H1 (cell line): ENCODE measurements at regions not wholly inside any gene's neighbourhood (a gene's known extent, or its start where the extent isn't known, plus 50 kb on each side); places are given as distances from the start of the nearest gene placed in this dataset.

Source experiments
- BACH1 ChIP-seq: IDR thresholded peaks from 2 replicates; pipeline ENCODE4 v1.6.1; 2012; ENCODE audit warnings: low read length, improper control_type of control experiment
- CEBPB ChIP-seq: IDR thresholded peaks from 2 replicates; pipeline ENCODE4 v1.6.1; 2012; ENCODE audit warnings: low read depth, low read length
- CHD2 ChIP-seq: IDR thresholded peaks from 2 replicates; pipeline ENCODE4 v1.6.1; 2012; ENCODE audit warnings: low read length, improper control_type of control experiment
- RFX5 ChIP-seq: IDR thresholded peaks from 2 replicates; pipeline ENCODE4 v1.6.1; 2011; ENCODE audit warnings: low read depth, low read length, improper control_type of control experiment, borderline replicate concordance
- SP2 ChIP-seq: IDR thresholded peaks from 2 replicates; pipeline ENCODE4 v1.6.1; 2012; ENCODE audit warnings: mild to moderate bottlenecking, low read length, inconsistent platforms

GRCh38 chr4:66130042-66130441 lies 459.8 kb upstream of the EPHA5 start (continued):
- no peak for TF ChIP-seq RFX5
- TF ChIP-seq CHD2, result no peak
- no peak for TF ChIP-seq CEBPB
- no peak for TF ChIP-seq BACH1
- no peak for TF ChIP-seq SP2
